Astrocyte of the cerebellum (primary cell): ENCODE measurements at regions not wholly inside any gene's neighbourhood (a gene's known extent, or its start where the extent isn't known, plus 50 kb on each side); places are given as distances from the start of the nearest gene placed in this dataset.

Source experiments
- DNase-seq: peaks from one replicate; pipeline ENCODE4 v3.0.0-alpha.2; 2011; ENCODE audit warnings: low read depth
- H3K4me3 ChIP-seq: 2 replicates; pipeline ENCODE4 v1.5.1; 2011; ENCODE audit warnings: mild to moderate bottlenecking, low read depth, low read length, moderate library complexity
- CTCF ChIP-seq: IDR thresholded peaks from 2 replicates; pipeline ENCODE4 v1.5.1; 2012; ENCODE audit warnings: low read length, low read depth, moderate library complexity, mild to moderate bottlenecking; ENCODE audit errors: missing control alignments
- in situ Hi-C: cut with HindIII; loops from 2 replicates; pipeline ENCODE4 v1.10.0; 2017; ENCODE audit warnings: low sequenced_read_pairs

DNA sequence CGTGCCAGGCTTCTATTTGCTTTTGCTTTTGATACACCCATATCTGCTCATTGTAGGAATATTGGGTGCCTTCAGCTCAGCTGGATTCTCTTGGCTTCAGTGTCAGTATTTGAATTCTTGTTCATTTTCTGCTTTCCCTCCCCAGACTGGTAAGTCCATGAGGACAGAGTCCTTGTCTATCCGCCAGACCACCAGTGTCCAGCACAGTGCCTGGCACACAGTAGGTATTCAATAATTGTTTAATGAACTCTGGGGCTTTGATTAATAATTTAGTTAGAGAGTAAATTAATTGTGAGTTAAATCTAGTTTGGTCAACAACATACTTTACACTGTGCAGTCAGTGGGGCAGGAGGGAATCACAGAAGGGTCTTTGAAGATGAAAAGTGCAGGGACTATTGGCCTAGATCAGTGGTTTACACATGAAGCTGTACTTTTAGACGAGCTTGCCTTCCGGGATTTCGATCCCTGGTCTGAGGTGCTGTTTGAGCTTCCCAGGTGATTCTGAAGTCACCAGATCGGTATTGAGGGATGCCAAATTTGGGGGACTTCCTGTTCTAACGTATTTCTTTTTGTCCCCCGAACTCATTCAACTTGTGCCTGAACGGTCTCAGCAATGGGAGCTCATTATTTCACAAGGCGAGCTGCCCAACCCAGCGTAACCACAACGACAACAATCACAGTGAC lies 119.1 kb upstream of the JUN start:
- DNase-seq = no peak
- H3K4me3 ChIP-seq = peak overlapping the region; percentile 45
- in situ Hi-C loops = no loop called here
- TF ChIP-seq CTCF = no peak

DNA sequence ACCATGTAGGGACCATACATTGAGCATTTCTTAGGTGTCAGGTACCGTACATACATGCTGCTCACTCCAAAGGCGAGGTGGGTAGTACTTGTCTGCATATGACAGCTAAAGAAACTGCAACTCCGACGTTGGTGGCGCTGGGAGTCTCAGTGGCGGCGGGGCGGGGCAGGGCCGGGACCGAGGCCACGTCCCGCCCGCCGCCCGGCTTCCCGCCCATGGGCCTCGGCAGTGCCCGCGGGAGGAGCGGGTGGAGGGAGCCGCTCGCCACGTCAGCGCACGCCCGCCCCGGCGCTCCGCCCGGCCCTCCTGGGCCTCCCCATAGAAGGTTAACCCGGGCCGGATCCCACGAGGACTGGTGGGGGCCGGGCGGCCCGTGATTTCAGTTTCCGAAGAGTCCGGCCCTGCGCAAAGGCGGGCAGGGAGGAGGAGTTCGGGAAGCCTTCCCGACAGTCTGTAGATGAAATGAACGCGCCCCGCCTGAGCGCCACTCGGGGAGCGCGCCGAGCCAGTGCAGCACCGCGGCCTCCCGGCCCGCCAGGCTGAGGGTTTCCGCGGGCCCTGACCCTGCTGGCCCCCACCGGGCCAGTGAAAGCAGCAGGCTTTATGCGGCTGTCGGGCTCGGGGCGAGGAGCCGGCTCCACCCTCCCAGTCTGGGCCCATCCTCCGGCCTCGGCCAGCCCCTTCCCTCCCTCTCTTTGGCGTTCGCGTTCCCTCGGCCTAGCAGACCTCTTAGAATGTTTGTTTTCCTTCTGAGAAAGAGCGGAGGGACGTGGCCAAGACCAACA lies 119.9 kb upstream of the JUN start:
- in situ Hi-C loops = no loop called here
- peak; percentile 53 for DNase-seq
- TF ChIP-seq CTCF = no peak
- H3K4me3 ChIP-seq = peak overlapping the region; percentile 45

DNA sequence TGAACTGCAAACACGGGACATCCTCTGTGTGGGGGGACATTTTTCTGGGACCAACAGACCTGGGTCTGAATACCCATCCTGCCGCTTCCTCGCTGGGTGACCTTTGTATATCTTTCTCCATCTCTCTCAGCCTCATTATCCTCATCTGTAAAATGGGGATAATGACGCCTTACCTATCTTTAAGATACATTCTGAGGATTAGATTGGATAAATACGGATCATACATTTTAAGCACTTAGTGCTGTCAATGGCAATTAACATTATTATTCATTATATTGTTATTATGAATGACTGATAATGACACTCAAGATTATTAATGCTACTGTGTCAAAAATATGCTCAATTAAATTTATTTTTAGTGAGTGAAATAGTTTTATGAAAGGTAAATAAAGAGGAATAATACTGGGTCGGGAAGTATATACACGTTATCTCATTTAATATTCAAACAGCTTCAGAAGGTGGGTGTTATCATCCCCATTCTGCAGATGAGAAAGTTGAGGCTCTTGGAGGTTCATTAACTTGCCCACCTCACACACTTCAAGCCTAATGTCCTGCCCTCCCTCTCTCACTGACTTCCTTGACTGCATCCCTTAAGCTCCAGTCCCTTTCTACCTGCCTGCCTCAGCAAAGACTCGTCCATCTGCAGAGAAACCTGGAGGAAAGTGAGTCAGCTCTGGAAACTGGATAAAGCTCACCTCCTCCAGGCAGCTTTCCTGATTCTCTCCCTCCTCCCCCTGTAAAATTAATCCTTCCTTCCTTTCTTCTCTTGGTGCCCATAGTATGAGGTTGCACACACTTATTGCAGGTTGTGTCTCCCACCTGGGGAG lies 120.7 kb upstream of the JUN start:
- DNase-seq = no peak
- H3K4me3 ChIP-seq = peak overlapping the region; percentile 45
- in situ Hi-C loops = no loop called here
- no peak for TF ChIP-seq CTCF

GRCh38 chr1:58905126-58905490 lies 121.3 kb upstream of the JUN start:
- TF ChIP-seq CTCF = no peak
- in situ Hi-C loops = no loop called here
- no peak for DNase-seq
- no peak overlapping the region for H3K4me3 ChIP-seq

- TF ChIP-seq CTCF = no peak
- in situ Hi-C loops = no loop called here
- no peak overlapping the region for H3K4me3 ChIP-seq
- no peak for DNase-seq
These were observed 121.9 kb upstream of the JUN start for GRCh38 chr1:58905628-58906221.

DNA sequence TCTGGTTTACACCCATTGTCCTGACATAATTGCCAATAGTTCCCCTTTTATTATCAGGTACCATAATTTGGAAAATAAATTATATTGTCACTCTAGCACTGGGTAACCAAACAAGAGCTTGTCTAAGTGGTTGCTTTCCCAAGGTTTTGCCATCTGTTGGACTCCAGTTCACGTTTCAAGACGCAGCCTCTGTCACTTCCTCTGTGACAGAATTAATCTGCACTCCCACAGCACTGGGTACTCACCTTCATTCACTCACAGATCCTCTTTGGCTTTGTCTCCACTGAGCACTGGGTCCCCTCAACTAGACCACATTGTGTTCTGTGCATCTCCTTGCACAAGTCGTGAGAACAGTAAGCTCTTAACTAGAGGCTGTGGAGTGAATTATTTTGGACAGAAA lies 123.6 kb upstream of the JUN start:
- TF ChIP-seq CTCF = no peak
- H3K4me3 ChIP-seq = no peak overlapping the region
- DNase-seq = no peak
- in situ Hi-C loops = no loop called here
